ENCODE measurements at regions not wholly inside any gene's neighbourhood (a gene's known extent, or its start where the extent isn't known, plus 50 kb on each side); places are given as distances from the start of the nearest gene placed in this dataset.
"Not testable (repeated sequence)": the region's sequence is repeated elsewhere in the genome, so short reads cannot be mapped to it uniquely, and the experiment has no call there.

DNA sequence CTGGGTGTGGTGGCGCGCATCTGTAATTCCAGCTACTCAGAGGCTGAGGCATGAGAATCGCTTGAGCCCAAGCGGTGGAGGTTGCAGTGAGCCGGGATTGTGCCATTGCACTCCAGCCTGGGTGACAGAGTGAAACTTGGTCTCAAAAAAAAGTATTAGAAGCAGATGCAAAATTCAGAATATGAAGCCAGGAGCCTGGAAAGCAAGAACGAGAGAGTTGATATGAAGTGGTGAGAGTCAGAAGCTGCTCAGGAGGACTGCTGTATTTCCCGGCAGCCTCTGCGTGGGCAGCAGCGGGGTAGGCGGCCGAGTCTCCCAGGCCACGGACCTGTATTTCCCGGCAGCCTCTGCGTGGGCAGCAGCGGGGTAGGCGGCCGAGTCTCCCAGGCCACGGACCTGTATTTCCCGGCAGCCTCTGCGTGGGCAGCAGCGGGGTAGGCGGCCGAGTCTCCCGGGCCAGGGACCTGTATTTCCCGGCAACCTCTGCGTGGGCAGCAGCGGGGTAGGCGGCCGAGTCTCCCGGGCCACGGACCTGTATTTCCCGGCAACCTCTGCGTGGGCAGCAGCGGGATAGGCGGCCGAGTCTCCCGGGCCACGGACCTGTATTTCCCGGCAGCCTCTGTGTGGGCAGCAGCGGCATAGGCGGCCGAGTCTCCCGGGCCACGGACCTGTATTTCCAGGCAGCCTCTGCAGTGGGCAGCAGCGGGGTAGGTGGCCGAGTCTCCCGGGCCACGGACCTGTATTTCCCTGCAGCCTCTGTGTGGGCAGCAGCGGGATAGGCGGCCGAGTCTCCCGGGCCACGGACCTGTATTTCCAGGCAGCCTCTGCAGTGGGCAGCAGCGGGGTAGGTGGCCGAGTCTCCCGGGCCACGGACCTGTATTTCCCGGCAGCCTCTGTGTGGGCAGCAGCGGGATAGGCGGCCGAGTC lies 145.2 kb upstream of the PITRM1 start:
- not testable (repeated sequence) for H3K4me3 ChIP-seq (ENCODE audit: insufficient read depth, low read depth, low read length); H3K36me3 ChIP-seq (ENCODE audit: control insufficient read depth, insufficient read depth, low read length); H3K9me3 ChIP-seq (ENCODE audit: control insufficient read depth, low read length); H3K27ac ChIP-seq (ENCODE audit: insufficient read depth, low read depth, low read length, poor library complexity, severe bottlenecking); H3K27me3 ChIP-seq (ENCODE audit: control insufficient read depth, insufficient read depth, low read length, poor library complexity, severe bottlenecking); H3K4me1 ChIP-seq (ENCODE audit: control insufficient read depth, insufficient read depth, low read length)
- 96 to 97% methylated on average over 49 to 52 of the region's 61 CpGs for WGBS, 2 experiments

GRCh38 chr10:3314445-3315085 lies 142.0 kb upstream of the PITRM1 start:
- 69 to 79% methylated on average over 1 of the region's 5 CpGs for WGBS, 2 experiments
- H3K27me3 ChIP-seq (ENCODE audit: control insufficient read depth, insufficient read depth, low read length, poor library complexity, severe bottlenecking); H3K27ac ChIP-seq (ENCODE audit: insufficient read depth, low read depth, low read length, poor library complexity, severe bottlenecking): not testable (repeated sequence)

GRCh38 chr10:3313784-3314444 lies 141.3 kb upstream of the PITRM1 start:
- not testable (repeated sequence) for H3K4me3 ChIP-seq (ENCODE audit: insufficient read depth, low read depth, low read length); H3K27ac ChIP-seq (ENCODE audit: insufficient read depth, low read depth, low read length, poor library complexity, severe bottlenecking); H3K9me3 ChIP-seq (ENCODE audit: control insufficient read depth, low read length); H3K27me3 ChIP-seq (ENCODE audit: control insufficient read depth, insufficient read depth, low read length, poor library complexity, severe bottlenecking); H3K36me3 ChIP-seq (ENCODE audit: control insufficient read depth, insufficient read depth, low read length); H3K4me1 ChIP-seq (ENCODE audit: control insufficient read depth, insufficient read depth, low read length)
- 55 to 72% methylated on average over 2 of the region's 2 CpGs for WGBS, 2 experiments

More at GRCh38 chr10:3314445-3315085, 142.0 kb upstream of the PITRM1 start:
- H3K4me3 ChIP-seq (ENCODE audit: insufficient read depth, low read depth, low read length); H3K9me3 ChIP-seq (ENCODE audit: control insufficient read depth, low read length); H3K4me1 ChIP-seq (ENCODE audit: control insufficient read depth, insufficient read depth, low read length); H3K36me3 ChIP-seq (ENCODE audit: control insufficient read depth, insufficient read depth, low read length): not testable (repeated sequence)

DNA sequence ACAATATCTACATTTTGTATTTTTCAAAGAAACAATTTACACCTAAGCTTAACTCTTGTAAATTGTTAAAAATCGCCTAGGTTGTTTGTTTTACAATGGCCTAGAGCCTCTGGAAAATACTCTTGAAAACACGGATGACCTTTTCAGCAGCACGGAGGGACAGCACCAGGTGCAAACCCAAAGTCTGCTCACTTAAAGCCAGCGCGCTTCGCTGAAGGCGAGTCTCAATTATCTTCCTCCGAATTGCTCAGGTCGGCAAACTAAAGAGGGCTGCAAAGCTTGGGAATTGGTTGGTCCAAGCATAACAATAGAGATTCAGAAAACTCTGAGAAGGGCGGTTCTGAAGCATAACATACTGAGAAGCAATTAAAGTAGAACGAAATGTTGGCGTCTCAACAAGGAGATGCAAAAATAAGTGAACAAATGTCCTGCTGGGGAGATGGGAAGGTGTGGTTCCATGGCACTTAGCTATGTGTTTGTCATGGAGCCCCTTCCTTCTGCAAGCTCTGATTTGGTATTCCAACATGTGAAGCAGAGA lies 139.9 kb upstream of the PITRM1 start:
- no peak overlapping the region for H3K4me3 ChIP-seq (ENCODE audit: insufficient read depth, low read depth, low read length)
- no peaks in the 10 kb centered on the region for H3K36me3 ChIP-seq (ENCODE audit: control insufficient read depth, insufficient read depth, low read length)
- H3K4me1 ChIP-seq (ENCODE audit: control insufficient read depth, insufficient read depth, low read length): peaks cover 8% of the 10 kb centered on the region
- WGBS, 2 experiments: 20 to 21% methylated on average over 12 of the region's 12 CpGs
- H3K9me3 ChIP-seq (ENCODE audit: control insufficient read depth, low read length): no peaks in the 10 kb centered on the region
- H3K27me3 ChIP-seq (ENCODE audit: control insufficient read depth, insufficient read depth, low read length, poor library complexity, severe bottlenecking): no peaks in the 10 kb centered on the region
- no peak overlapping the region for H3K27ac ChIP-seq (ENCODE audit: insufficient read depth, low read depth, low read length, poor library complexity, severe bottlenecking)

DNA sequence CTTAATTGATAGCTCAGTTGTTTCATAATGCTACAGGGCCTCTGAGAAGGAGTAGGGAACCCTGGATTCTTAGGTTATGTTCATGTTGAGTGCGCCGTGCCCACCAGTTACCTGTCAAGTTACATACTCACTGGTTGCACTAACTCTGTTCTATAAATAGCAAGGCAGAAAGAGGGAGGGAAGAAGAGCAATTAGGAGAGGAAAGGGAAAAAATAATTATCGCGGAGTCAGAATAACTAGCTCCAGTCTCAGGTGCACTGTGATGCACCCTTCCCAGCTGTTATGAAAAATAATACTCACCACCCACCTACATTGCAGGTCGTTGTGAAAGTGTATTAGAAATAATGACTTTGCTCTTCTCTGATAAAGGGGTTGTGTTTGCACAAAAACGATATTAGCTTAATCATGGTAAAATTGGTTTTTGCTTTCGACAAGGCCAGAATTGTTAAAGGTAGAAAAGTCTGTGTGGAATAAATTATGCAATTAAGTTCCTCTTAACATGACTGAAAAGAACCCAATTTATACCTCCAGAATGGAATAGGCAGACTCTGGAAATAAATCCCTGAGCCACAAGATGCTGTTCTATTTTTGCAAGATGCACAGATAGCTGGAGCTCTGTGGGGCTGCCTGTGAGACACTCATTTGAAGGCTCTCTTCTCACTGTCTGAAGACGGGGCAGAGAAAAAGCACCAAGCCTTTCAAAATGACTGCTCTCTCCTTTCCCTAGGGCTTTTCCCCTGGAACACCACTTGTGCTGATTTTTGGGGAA lies 137.6 kb upstream of the PITRM1 start:
- Histone ChIP-seq H3K27me3 (ENCODE audit: control insufficient read depth, insufficient read depth, low read length, poor library complexity, severe bottlenecking) (no peaks in the 10 kb centered on the region), H3K36me3 (ENCODE audit: control insufficient read depth, insufficient read depth, low read length) (no peaks in the 10 kb centered on the region), H3K9me3 (ENCODE audit: control insufficient read depth, low read length) (no peaks in the 10 kb centered on the region), H3K27ac (ENCODE audit: insufficient read depth, low read depth, low read length, poor library complexity, severe bottlenecking) (no peak overlapping the region), H3K4me3 (ENCODE audit: insufficient read depth, low read depth, low read length) (no peak overlapping the region), H3K4me1 (ENCODE audit: control insufficient read depth, insufficient read depth, low read length) (peaks cover 8% of the 10 kb centered on the region)
- 73 to 78% methylated on average over 8 of the region's 8 CpGs for whole genome bisulfite sequencing, 2 experiments

- Histone ChIP-seq H3K27ac (ENCODE audit: insufficient read depth, low read depth, low read length, poor library complexity, severe bottlenecking) (no peak overlapping the region), H3K9me3 (ENCODE audit: control insufficient read depth, low read length) (no peaks in the 10 kb centered on the region), H3K4me3 (ENCODE audit: insufficient read depth, low read depth, low read length) (no peak overlapping the region), H3K27me3 (ENCODE audit: control insufficient read depth, insufficient read depth, low read length, poor library complexity, severe bottlenecking) (no peaks in the 10 kb centered on the region), H3K4me1 (ENCODE audit: control insufficient read depth, insufficient read depth, low read length) (no peaks in the 10 kb centered on the region), H3K36me3 (ENCODE audit: control insufficient read depth, insufficient read depth, low read length) (no peaks in the 10 kb centered on the region)
- 92 to 100% methylated on average over 2 of the region's 2 CpGs for WGBS, 2 experiments
Observed at GRCh38 chr10:3306050-3306449, 133.5 kb upstream of the PITRM1 start.

DNA sequence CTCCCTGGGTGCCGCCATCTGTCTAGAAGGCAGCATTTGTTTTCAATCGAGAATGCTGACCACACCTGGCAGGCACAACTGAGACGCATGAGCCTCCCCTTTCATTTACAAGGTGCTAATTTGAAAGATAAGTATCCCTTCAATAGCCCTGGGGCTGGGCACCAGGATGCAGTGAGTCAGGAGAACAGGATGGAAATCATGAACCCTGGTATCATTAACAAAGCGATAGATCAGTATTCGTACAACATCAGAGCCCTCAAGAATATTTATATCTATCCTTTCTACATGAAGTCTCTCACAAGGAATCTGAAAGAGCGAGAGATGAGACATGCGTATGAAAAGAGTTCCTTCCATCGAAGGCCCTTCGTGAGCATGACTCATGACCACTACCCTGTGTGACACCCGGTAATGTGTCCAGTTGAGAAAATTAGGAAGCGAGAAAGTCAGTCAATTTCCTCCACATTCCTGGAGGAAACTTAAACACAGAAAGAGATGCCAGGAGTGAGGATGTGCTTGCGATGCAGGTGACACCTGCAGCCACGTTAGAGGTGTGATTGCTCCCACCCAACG lies 123.1 kb upstream of the PITRM1 start:
- H3K9me3 ChIP-seq (ENCODE audit: control insufficient read depth, low read length): no peaks in the 10 kb centered on the region
- H3K36me3 ChIP-seq (ENCODE audit: control insufficient read depth, insufficient read depth, low read length): no peaks in the 10 kb centered on the region
- H3K4me3 ChIP-seq (ENCODE audit: insufficient read depth, low read depth, low read length): no peak overlapping the region
- no peaks in the 10 kb centered on the region for H3K4me1 ChIP-seq (ENCODE audit: control insufficient read depth, insufficient read depth, low read length)
- no peaks in the 10 kb centered on the region for H3K27me3 ChIP-seq (ENCODE audit: control insufficient read depth, insufficient read depth, low read length, poor library complexity, severe bottlenecking)
- no peak overlapping the region for H3K27ac ChIP-seq (ENCODE audit: insufficient read depth, low read depth, low read length, poor library complexity, severe bottlenecking)
- WGBS, 2 experiments: 91 to 93% methylated on average over 14 of the region's 14 CpGs

- Histone ChIP-seq H3K9me3 (ENCODE audit: control insufficient read depth, low read length) (no peaks in the 10 kb centered on the region), H3K4me1 (ENCODE audit: control insufficient read depth, insufficient read depth, low read length) (no peaks in the 10 kb centered on the region), H3K27me3 (ENCODE audit: control insufficient read depth, insufficient read depth, low read length, poor library complexity, severe bottlenecking) (no peaks in the 10 kb centered on the region), H3K27ac (ENCODE audit: insufficient read depth, low read depth, low read length, poor library complexity, severe bottlenecking) (no peak overlapping the region), H3K4me3 (ENCODE audit: insufficient read depth, low read depth, low read length) (no peak overlapping the region), H3K36me3 (ENCODE audit: control insufficient read depth, insufficient read depth, low read length) (no peaks in the 10 kb centered on the region)
- WGBS, 2 experiments: 83 to 88% methylated on average over 14 of the region's 14 CpGs
Observed at GRCh38 chr10:3294919-3295581, 122.5 kb upstream of the PITRM1 start.

All from ectodermal cell (in vitro differentiated cells).